Skin of body (tissue), 1 donor: ENCODE measurements at regions not wholly inside any gene's neighbourhood (a gene's known extent, or its start where the extent isn't known, plus 50 kb on each side); places are given as distances from the start of the nearest gene placed in this dataset.

Experiments used
- DNase-seq: peaks from one replicate; lab custom pipeline; 2025; lab: John Stamatoyannopoulos, UW

DNA sequence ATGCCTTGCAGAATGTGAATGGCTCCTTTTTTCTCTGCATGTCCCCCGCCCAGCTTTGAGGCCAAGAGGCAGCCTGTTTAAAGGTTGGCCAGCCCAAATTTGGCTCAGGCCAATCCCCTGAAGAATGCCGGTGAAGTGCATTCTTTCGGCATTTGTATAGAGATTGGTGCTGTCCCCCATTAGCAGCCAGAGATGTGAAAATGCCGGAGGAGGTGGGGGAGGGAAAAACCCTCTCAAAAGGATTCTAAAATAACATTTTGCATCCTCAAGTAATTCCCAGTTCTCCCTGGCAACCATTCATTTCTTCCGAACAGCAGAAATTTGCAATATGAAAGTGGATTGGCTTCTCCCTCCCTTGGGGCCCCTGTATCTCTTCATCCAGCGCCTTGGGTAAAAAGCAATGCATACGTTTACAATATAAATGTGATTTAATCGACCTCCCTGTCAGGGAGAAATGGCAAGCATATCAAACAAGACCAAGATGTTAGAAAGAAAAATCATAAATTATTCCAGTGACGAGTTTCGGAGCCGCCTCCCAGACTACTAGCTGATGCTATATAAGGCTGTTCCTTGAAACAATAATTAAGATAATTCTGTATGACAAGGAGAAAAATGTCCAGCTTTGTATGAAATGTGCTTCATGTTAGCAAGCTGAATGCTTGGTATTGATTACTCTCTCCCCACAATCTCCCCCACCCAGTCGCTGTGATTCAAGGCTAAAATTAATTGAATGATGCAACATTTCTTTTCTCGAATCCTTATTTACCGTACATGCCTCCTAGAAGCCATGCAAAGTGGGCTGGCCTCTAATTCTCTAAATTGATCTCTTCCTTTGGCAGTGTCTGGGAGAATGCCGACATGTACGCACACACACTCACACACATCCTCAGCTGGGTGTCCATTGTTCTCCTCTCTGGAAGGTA is 323.7 kb downstream of the RPS24 start:
- DNase-seq, result peak; percentile 89

DNA sequence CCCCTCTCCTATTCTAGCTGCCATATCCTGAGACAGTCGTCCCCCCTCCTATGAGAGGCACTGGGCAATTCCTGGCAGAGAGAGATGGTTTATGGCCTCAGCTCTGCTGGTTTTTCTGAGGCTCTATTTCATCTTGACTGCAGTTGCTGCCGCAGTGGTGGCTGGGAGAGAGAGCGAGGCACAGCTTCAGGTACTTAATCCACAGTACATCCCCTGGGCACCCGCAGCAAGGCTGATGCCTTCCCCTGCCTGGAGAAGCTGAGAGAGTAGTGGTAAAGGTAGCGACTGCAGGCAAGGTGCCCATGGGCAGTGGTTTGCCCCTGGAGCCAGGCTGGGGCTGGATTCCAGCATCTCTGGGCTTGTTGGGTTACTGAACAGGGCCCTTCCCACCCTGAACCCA is 324.7 kb downstream of the RPS24 start:
- DNase-seq, result no peak

DNA sequence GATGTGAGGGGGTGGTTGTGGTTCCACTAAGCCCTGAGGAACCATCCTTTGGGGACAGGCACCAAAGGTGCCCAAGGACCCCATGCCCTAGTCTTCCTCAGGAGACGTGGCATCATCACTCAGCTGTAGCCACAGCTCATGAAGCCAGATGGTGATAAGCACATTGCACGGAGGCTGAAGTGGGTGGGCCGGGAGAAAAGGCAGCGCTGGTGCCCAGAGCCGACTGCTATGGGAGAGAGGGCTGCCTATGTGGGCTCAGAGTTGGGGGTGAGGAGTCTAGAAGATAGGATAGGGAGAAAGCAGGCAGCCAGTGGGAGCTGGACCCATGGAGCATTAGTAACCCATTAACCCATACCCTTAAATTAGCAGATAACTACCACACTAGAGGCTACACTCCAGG is 325.3 kb downstream of the RPS24 start:
- DNase-seq, result no peak

DNA sequence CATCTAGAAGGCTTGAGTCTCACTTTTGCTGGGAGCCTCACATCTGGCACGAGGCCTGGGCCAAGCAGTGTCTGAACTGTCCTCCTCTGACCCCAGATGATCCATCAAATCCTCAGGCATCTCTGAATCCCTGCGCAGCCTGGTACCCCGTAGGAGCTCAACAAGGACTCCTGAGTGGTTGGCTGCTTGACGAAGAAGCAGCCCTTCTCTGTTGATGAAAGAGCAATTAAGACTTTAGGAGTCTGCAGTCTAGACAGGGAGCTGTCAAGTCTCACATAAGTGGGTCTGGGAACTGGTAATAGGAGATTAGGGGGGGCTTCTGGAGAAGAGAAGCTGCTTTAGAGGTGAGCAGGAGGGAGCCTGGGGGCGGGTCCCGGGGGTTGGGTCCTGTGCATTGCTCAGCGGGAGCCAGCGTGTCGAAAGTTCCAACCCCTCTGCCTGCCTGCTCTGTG is 326.0 kb downstream of the RPS24 start:
- no peak for DNase-seq

DNA sequence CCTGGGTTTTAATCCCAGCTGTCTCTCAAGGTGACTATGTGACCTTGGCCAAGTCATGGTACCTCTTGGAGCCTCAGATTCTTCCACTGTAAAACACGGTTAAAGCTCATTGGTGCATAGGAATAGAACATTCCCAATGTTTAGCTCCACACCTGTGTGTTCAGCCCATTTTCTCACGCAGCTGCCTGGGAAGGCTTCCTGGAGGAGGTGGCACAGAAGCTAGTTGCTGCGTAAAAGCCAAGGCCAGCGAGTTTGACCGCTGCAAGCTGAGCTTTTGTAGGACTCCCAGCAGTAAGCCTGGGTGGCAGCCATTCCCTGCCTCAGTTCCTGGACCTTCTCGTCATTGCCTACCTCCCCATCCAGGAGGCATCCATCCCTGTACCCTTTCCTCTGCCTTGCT is 326.6 kb downstream of the RPS24 start:
- DNase-seq, result no peak

DNA sequence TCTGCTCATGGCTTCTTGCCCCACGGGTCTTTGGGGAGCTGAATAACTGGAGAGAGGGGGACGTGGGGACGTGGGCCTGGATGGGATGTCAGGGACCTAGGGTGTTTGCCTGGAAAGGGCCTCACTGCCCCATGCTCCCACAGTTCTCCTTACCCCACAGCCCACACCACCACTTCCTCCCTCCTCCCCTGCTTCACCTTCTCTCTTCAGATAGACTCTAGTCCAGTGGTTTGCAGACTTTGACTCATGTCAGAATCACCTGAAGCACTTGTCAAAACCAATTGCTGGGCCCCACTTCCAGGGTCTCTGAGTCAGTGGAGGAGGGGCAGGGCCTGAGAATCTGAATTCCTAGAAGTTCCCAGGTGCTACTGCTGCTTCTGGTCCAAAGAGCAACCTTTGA is 327.4 kb downstream of the RPS24 start:
- no peak for DNase-seq

DNA sequence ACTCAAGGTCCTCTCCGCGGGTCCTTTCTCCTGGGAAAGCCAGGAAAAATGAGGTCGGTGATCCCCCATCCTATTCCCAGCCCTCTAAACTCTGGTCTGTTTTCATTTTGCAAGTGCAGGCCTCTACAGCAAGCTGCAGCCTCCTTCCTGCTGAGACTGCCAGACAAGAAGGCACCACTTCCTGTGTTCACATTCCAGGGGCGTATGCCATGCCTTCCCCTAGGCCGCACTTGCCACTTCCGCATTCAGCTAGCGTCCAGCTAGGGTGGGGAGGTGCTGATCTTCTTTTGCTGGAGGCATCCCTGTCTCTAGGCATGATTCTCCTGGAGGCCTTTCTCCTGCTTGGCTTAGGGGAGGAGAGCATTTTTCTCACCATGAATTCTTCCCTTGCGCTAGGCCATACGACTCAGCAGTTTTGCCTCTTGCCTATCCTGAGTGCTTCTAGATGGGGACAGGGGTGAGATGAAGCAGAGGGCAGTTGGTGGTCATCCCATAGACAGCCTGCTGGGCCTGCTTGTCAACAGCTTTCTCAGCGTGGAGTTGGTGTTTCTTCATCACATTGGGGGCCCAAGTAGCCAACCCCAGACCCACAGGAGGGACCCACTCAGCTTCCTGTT is 328.9 kb downstream of the RPS24 start:
- DNase-seq, result peak; percentile 36

DNA sequence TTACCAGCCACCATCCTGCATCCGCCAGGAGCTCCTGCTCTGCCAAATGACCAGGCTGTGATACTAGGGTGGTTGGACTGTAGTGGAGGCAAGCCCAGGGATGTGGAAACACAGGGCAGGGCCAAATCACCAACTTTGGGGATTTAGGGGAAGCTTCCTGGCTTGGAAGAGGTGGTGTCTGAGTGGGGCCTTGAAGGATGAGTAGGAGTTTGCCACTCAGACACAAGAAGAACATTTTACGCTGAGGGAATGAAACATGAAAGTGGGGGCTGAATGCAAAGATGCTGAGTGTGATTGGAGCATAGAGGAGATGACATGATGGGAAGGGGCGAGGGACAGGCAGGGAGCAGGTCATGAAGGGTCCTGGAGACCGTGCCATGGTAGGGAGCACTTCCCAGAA is 329.5 kb downstream of the RPS24 start:
- DNase-seq, result no peak

DNA sequence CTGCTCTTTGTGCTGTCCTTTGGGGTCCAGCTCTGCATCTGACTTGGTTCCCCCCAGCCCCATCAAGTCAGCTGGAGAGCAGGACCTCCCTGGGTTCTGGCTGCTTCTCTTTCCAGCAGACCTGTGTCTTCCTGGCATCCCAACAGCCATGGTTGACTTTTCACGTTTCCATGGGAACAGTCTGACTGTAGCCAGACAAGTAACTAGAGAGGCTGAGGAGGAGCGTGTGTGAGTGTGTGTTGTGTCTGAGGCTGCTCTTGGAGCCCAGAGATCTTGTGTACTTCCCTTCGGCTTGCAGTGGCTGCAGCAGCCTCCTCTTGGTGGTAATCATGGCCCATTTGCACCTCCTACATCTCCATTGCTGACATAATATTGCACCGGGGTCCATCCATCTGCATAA is 332.0 kb downstream of the RPS24 start:
- no peak for DNase-seq

DNA sequence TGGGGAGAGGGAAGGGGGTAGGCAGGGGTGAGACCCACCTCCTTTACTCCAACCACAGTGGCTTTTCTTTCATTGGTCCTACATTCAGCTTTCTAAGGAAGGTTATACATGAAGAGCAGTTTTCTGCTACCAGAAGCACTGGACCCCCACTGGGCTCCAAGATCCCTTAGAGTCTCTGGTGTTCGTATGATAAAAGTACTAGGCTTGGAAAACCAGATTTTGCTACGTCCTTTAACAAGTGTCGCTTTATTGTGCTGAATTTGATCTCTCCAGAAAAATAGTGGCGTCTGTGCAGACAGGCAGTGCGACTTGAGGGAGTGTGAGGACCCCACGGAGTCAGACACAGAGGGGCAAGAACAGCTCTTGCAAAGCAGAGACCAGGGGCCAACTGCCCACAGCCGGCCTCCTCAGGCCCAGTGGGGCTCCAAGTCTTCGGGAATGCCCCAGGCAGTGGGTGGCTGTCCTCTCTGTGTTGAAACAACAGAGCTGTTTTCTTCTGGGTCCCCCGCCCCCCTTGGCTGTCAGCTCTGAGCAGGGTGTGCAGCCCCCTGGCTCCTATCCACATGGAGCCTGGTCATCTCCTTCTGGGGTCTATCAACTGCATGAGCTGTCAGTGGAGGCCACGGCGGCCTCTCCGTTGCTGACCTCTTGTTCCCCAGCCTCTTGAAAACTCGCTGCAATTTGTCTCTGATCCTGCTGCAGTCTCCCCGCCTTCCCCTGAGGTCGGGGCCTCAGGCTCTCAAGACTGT is 333.2 kb downstream of the RPS24 start:
- no peak for DNase-seq

DNA sequence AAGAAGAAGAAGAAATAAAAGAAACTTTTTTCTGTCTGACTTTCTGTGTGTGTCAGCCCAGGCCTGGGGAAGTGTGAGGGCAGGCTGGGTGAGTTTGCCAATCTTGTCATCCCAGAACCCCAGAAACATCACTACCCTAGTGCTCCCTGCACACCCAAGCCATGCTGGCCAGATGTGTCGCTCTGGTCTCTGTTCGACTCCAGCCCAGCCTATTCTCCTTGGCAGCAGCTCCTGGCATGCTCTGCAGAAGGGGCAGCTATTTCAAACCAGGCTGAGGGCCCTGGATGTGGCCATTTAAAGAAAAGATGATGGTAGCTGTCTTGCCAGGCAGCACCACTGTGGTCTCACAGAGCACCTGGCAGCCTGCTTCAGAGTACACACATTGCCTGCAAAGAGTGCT is 334.1 kb downstream of the RPS24 start:
- no peak for DNase-seq

DNA sequence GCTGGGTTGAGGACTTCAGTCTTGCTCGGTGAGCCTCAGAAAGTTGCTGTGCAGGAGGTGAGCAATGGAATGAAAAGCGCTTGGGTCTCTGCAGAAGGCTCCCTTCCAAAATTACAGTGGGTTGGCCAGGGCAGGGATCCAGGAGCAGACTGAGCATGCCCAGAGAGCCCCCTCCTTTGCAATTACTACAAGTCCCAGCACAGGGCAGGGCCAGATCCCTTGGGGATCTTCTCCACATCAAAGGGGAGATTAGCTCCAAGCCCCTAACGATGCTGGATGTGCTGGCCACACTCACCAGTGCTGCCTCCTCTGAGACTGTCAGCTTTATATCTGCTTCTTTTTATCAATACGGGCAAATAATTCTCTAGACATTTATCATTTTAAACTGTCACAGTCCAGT is 337.5 kb downstream of the RPS24 start:
- DNase-seq, result no peak

DNA sequence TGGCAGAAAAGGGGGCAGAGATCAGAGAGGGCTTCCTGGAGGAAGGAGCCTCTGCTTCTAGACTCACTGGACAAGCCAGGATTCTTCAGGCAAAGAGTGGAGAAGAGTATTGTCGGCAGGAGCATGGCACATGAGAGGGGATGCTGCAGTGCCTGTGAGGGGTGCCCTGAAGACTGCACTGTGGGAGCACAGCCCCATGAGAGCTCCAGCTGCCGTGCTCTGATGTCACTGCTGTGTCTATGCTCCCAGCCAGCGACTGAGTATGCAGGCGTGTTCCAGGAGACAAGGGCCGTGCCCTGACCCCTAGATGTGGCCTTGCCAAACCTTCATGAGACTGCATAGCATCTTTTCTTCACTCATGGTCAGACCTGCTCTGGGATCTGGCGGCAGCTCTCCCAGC is 339.1 kb downstream of the RPS24 start:
- DNase-seq, result no peak

DNA sequence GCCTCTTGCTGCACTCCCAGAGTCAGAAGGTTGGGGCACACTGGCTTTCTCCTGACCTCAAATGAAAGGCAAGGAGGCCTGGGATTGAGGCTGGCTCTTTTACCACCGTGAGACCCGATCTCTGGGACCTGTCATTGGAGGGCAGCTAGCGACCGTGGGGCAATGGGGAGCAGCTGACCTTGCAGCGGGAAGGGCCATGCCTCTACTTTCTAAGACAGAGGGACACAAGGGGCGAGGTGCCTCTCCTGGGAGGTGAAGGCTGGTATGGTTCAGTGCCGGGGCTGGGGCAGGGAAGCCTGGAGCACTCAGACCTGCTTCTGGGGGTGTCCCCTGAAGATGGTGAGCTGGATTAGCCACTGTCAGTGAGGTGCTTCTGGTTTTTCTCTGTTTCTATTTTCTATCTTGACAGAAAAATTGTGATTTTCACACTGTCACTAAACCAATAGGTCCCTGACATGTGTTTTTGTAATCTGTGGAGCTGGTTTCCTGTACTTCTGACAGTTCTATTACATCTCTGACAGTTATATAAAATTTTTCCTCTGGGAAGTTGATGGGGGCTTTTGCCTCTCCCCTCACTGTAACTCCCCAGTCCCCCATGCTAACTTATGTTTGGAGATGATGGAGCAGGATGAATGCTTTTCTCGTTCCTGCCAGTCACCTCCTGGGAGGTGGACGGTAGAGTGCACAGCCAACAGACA is 340.8 kb downstream of the RPS24 start:
- DNase-seq, result no peak

DNA sequence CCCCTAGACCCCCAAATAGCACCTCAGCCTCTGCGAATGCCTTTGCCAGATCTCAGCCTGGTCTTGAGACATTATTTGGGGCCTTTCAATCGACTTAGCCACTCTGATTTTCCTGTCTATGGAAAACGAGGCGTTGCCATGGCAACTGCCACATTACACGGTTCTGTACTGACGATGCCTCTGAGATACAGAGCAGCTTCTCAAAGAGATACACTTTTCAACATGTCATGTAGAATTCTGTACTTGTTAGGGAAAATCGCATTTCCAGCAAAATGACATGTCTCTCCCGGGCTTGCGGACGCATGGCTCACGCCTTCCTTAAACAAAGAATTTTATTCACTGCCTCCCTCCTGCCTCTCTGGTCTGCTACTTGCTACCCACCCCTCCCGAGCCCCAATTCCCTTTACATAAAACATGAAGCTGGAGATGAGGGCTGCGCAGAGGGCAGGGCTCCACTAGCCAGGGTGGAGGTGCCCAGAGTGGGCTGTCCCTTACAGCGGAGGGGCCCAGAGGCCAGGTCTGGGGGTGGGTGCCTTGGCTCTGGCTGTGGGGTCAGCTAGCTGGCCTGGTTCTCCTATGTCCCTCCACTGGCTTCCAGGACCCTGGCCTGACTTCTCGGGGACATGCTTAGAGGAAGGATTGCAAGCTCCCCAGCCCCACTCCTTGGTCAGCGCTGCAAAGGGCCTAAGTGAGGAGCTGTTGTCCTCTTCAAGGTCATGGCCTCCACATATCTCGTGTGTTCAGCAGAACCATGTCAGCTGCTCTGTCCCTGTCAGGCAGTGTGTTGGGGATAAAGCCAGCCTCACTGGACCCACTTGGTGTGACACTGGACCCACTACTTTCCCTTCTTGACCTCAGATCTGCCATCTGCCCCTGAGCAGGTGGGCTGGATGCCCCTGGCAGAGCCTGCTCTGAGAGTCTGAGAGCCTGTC is 342.5 kb downstream of the RPS24 start:
- no peak for DNase-seq

DNA sequence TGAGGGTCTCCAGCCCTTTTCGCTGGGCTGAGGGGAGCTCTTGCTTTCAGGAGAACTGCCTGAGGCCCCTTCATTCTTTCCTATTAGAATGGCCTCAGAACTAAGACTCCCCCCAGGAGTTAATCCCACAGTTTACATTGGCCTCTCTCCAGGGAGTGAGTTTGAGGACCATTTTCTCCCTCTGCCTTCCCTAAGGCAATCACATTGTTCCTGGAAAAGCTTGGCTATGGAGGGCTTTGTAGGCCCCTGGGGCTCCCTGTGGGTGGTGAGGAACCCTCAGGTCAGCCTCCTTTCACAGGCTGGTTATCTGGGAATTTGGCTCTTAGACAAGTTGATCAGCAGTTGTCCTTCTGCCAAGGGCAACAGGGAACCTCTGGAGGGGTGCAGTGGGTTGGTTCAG is 343.7 kb downstream of the RPS24 start:
- DNase-seq, result no peak

DNA sequence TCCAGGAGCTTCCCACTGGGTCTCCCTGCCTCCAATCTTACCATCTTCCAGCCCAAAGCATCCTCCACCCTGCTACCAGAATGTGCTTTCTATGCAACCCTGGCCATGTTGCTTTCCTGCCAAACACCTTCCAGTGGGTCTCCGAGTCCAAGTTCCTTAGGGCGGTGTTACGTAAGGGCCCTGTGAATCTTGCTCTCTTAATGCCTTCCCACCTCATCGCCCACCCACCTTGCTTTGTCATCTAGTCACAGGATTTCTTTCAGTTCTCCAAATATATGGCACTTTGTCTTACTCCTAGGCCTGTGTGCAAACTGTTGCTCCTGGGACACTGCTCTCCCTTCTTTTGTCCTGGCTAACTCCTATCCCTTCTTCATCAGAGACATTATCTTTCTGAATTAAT is 344.5 kb downstream of the RPS24 start:
- DNase-seq, result no peak

DNA sequence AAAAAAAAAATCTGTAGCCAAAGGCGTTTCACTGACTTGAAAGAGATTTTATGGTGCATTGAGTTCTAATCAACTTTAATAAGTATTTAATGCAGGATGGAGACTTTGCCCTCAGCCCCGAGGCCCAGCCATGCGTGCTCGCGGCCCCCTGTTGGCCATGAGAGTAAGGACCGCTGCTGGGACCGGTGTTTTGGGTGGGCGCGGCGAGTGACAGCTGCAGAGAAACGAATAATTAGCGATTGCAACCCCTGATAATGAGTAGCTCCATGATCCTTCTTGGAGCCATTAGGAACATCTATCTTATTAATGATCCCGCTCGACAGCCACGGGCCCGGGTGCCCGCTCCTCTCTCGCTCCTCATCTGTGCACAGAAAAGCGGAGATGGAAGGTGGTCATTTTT is 347.4 kb downstream of the RPS24 start:
- DNase-seq, result no peak

DNA sequence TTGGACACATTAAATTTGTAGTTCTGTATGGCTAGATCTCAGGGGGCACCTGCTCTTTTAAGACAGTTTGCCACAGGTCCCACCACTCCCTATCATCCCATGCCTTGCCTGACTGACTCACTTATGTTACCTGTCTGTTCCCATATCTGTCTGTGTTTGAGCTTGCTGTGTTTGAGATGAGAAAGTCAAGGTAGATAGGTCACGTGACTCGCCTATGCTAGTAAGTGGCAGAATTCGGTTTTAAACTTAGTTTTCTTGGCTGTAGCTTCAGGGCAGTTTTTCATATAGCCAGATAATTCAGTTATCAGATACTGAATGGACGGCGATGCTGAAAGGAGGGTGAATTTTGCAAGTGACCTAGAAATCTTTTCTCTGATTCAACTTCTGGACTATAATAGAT is 348.4 kb downstream of the RPS24 start:
- DNase-seq, result no peak

DNA sequence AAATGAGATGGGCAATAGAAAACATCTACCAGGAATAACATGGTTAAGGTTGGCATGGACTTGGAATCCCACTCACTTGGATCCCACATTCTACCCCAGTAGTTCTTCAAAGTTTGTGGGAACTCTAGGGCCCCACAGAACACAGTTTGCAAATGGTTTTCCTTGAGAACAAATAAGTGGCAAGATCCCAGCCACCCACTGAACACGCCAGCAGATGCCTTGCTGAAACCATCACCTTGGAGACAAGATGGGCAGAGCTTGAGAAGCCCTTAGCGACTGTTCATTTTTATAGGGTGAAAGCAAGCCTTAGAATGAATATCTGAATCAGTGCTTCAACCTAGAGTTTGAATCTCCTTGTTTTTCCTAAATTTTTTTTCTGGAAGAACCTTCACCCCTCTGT is 349.1 kb downstream of the RPS24 start:
- no peak for DNase-seq
